GM12872 (cell line): ENCODE measurements at regions not wholly inside any gene's neighbourhood (a gene's known extent, or its start where the extent isn't known, plus 50 kb on each side); places are given as distances from the start of the nearest gene placed in this dataset.

Source experiments
- TF ChIP-seq, protein P1 (sequence below): IDR thresholded peaks from 3 replicates; pipeline ENCODE4 v1.5.1; 2011; ENCODE audit warnings: low read depth, mild to moderate bottlenecking, low read length, moderate library complexity; ENCODE audit not compliant: insufficient read depth

DNA sequence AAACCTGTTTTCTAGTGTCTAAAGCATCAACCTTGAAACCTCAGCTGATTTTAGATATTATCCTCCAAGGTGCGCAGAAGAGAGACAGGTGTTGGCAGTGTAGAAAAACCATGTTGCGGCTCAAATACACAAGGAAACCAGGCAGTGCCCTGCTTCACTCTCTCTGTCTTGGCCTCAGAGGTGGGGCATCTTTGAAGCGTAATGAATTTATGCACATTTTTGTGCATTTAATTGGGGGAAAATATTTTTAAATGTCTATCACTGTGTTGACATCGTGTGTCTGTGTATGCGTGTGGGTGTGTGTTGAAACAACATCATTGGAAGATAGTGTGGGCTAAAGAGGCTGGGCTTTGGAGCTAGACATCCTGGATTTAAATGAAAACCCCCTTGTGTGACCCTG lies 334.0 kb upstream of the CHD6 start:
- TF ChIP-seq, protein P1, sequence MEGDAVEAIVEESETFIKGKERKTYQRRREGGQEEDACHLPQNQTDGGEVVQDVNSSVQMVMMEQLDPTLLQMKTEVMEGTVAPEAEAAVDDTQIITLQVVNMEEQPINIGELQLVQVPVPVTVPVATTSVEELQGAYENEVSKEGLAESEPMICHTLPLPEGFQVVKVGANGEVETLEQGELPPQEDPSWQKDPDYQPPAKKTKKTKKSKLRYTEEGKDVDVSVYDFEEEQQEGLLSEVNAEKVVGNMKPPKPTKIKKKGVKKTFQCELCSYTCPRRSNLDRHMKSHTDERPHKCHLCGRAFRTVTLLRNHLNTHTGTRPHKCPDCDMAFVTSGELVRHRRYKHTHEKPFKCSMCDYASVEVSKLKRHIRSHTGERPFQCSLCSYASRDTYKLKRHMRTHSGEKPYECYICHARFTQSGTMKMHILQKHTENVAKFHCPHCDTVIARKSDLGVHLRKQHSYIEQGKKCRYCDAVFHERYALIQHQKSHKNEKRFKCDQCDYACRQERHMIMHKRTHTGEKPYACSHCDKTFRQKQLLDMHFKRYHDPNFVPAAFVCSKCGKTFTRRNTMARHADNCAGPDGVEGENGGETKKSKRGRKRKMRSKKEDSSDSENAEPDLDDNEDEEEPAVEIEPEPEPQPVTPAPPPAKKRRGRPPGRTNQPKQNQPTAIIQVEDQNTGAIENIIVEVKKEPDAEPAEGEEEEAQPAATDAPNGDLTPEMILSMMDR, result no peak

DNA sequence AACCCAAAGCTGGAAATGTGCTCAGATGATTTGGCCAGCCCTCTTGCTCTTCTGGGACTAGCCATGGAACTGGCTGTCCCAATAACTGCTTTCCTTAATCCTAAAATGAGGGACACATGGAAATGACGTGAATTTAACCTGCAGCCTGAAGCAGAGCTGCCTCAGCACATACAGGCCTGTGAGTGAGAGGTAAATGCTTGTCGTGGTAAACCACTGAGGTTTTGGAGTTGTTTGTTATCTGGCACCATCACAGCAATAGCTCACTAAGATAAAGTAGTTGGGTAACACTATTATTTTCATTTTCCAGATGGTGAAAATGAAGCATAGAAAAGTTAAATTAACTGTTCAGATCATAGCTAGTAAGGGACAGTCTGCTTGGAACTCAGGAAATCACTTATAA lies 333.4 kb upstream of the CHD6 start:
- TF ChIP-seq, protein P1, result no peak

DNA sequence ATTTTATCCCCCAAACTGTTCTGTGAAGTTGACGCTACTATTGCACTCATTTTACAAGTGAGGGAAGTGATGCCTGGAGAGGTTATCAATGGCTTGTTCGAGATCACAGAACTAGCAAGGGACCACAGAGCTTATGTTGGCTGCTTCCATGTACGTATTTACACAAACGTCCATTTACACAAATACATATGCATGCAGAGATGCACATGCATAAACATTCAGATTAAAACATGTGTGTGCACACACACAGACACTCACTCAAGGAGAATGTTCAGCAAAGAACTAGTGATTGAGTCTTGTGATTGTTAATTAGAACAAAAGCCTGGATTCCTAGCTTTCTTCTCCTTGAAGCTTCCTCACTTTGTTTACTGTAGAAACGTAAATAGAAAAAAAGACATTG lies 321.5 kb upstream of the CHD6 start:
- TF ChIP-seq, protein P1, result no peak

DNA sequence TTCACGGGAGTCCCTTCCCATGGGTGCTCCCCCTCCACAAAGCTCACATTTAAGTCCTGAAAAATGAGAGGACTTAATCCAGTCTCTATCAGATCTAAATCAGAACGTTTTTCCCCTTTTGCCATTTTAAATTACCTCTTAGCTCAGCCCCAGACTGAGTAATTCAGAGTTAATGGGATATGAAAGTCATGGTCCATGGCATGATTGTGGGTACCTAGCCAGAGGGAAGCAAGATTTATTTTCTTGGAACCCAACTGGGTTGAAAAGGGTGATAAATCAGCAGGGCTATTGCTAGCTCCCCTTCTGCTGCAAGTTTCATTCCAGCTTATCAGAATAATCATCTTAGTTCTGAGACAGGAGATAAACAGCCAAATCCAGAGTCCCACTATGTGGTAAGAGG lies 320.2 kb upstream of the CHD6 start:
- TF ChIP-seq, protein P1, result no peak

DNA sequence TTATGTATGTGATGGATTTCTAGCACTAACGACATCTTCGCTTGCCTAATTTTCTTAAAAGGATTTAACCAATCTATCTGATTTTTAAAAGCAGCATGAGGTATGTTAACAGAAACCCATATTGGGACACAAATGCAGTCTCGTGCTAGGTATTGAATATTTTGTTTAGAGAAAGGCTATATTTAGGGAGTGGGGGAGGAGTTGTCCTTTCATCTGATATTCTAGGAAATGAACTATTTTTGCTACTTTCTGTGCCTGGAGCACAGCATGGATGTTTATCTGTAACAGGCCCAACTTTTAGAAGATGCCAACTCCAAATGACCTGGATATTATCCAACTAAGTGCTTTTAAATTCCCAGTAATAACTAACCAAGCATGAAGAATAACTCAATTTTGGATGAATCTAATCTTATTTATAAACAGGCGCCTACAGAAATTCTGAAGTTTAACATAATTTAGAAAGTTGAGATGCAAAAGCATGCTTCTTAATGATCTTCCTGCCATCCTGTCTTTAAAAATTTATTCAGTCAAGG lies 317.1 kb upstream of the CHD6 start:
- TF ChIP-seq, protein P1, result no peak

DNA sequence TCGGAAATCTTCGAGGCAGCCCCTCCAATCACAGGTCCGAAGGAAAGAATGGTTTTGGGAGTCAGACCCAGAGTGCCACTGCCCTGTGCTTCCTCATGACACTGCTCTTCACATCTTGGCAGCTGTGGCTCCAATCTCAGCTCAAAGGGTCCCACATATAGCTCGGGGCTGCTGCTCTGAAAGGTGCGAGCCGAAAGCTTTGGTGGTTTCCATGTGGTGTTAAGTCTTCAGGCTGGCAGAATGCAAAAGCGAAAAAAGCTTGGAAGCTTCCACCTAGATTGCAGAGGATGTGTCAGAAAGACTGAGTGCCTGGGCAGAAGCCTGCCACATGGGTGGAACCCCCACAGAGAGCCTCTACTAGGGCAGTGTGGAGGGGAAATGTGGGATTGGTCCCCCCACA lies 314.3 kb upstream of the CHD6 start:
- TF ChIP-seq, protein P1, result no peak

DNA sequence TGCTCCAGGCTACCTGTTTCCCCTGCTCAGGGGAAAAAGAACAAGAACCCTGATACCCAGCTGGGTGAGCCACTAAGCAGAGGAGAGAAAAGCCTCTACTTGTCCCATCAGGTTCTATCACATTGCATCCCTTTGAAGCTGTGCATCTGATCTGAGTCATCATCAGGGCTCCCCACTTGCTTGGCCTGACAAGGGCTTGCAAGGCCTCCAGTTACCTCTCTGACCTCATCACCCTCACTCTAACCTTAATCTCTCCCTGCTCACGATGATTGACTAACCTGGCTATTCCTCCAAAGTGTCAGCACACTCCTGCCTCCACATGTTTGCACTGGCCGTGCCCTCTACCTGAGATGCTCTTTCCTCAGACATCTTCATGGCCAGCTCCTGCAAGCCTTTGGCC lies 309.5 kb upstream of the CHD6 start:
- TF ChIP-seq, protein P1, result no peak
